AG09309 (cell line): ENCODE measurements at regions not wholly inside any gene's neighbourhood (a gene's known extent, or its start where the extent isn't known, plus 50 kb on each side); places are given as distances from the start of the nearest gene placed in this dataset.

ENCODE experiments used
- DNase-seq: peaks from one replicate; pipeline ENCODE4 v3.0.0-alpha.2; 2010; ENCODE audit warnings: low read depth
- H3K4me3 ChIP-seq: 2 replicates; pipeline ENCODE4 v1.5.1; 2011; ENCODE audit warnings: mild to moderate bottlenecking, low read depth, low read length, moderate library complexity; ENCODE audit not compliant: control insufficient read depth
- TF ChIP-seq, protein P1 (sequence below): IDR thresholded peaks from 2 replicates; pipeline ENCODE4 v1.5.1; 2011; ENCODE audit warnings: mild to moderate bottlenecking, low read depth, low read length, inconsistent platforms; ENCODE audit not compliant: insufficient read depth, control insufficient read depth; ENCODE audit errors: missing control alignments

DNA sequence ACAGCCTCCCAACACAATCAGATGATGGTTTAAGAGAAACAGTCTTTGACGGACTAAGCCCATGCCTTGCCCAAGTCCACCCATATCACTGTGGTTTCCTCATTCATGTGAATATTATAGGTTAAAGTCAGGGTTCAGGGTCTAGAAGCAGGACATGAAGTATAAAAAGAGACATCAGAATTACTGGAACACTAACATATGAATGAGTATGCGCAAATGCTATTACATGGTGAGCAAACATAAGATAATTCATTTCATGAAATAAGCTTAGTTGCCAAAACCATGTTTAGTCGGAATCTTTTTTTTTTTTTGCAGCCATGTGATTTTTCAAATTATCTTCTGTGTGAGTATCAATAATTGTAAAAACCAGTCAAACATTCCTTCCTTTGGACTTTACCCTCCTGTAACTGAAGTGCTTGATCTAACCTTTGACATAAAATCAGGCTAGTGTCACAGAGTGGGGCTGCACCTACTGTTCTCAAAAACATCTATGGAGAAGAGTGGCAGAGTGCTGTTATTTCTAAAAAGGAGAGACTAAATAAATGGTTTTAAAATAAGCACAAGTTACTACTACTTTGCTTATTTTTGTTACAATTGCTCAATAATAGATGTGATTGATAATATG is 84.9 kb upstream of the NRIP1 start:
- DNase-seq, result no peak
- TF ChIP-seq, protein P1, sequence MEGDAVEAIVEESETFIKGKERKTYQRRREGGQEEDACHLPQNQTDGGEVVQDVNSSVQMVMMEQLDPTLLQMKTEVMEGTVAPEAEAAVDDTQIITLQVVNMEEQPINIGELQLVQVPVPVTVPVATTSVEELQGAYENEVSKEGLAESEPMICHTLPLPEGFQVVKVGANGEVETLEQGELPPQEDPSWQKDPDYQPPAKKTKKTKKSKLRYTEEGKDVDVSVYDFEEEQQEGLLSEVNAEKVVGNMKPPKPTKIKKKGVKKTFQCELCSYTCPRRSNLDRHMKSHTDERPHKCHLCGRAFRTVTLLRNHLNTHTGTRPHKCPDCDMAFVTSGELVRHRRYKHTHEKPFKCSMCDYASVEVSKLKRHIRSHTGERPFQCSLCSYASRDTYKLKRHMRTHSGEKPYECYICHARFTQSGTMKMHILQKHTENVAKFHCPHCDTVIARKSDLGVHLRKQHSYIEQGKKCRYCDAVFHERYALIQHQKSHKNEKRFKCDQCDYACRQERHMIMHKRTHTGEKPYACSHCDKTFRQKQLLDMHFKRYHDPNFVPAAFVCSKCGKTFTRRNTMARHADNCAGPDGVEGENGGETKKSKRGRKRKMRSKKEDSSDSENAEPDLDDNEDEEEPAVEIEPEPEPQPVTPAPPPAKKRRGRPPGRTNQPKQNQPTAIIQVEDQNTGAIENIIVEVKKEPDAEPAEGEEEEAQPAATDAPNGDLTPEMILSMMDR, result no peak
- no peak overlapping the region for H3K4me3 ChIP-seq

DNA sequence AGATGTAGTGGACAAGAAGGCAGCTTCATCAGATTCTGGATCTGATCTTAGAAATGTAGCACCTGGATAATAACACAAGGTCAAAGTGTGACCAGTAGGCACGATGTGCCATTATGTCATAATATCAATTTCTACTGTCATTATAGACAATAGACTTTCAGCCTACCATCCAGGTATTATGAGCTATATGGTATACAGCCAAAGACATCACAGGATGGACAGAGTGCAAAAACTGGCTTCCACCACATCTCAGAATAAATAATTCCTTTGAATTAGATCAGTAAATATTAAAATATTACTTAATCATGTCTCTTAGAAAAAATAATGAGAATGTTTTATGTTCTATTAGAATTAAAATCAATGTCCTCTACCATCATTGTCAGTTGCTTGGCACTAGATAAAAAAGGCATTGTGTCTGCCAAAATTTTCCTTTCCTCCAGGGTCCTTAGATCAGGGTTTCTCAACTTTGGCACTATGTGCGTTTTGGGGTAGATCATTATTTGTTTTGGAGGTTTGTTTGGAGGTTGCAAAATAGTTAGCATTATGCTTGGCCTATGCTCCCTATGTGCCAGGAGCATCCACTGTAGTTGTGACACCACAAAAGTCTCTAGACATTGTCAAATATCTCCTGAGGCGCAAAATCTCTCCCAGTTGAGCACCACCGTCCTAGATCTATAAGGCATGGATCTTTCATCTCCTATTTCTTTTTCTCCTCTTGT is 86.7 kb upstream of the NRIP1 start:
- DNase-seq, result no peak
- no peak overlapping the region for H3K4me3 ChIP-seq
- TF ChIP-seq, protein P1, result no peak

DNA sequence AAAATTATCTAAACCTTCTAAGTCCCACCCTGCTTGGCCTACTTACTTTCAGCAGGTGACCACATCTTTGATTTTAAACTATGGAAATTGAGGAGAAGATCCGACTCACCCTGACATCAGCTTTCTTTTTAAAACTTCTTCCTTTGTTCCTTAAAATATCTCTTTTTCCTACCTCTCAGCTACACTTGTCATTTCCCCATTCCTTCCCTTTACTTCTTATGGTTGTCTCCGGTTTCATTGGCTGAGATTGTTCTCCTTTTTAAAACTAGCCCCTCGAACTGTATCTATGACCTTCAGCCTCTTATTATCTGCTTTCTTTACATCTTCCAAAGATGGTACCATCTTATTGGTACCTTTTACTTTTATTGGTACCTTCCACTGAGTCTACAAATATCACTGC is 87.8 kb upstream of the NRIP1 start:
- H3K4me3 ChIP-seq, result no peak overlapping the region
- no peak for DNase-seq
- TF ChIP-seq, protein P1, result no peak

DNA sequence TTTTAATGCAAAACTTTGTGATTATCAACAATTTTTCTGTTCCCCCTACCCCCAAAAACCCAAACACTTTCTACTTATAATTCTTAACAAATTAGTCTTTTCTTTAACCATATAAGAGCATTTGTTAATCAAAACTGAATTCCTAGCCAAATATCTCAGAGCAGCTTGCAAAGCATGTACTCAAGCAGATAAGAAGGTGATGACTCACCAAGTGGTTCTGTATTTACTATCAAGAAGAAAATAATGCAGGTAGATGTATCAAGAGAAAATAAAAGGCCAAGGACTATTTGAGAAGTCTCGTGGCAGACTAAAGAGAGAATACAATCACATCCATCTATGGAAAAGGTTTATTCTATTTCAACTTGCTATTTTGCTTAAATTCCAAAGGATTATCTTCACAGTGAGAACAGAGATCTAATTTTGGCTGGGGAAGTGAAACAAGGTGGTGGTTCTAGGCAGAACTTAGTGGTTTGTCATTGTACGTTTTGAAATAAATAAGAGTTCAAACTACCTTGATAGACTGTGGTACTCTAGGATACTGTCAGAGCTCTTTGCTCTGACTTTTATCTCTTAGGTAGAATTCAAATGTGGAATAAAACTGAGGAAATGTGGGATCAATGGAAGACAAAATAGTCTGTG is 94.7 kb upstream of the NRIP1 start:
- no peak overlapping the region for H3K4me3 ChIP-seq
- TF ChIP-seq, protein P1, result no peak
- DNase-seq, result no peak

DNA sequence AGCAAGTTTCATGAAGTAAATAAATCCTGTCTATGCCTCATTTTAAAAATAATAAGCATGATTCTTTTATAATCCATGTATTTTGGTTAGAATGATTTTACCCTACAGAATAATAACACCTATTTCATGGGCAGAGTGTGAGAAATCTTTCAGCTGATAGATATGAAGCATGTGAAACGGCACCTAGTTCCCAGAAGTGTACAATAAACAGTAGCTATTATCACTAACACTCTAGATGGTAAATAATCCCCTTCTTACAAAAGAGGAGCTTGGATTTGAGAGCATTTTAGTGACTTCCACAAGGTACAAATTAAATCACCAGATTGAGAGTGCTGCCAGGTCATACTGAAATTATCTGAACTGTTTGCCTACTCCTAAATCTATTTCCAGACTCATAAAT is 95.3 kb upstream of the NRIP1 start:
- DNase-seq, result no peak

DNA sequence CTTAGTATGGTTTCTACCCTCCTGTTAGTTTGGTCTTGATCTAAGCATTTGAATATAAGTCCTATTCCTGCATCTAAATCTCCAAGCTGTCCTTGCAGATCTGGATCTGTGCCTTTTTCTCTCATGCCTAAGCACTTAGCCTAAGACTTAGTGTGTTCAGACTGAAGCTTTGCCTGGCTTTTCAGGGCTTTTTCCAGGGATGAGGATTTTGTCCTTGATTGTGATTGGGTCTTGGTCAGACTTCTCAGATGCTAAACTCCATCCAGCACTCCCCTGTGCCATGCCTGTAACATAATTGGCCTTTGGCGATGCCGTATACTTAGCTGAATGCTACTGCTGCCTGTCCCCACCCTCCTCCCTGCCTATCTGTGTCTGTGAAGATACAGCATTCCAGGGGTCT is 98.1 kb upstream of the NRIP1 start:
- TF ChIP-seq, protein P1, result no peak
- no peak overlapping the region for H3K4me3 ChIP-seq
- no peak for DNase-seq

More for the DNA sequence above, 95.3 kb upstream of the NRIP1 start:
- no peak overlapping the region for H3K4me3 ChIP-seq
- TF ChIP-seq, protein P1, result no peak
